Neural progenitor cell (in vitro differentiated cells): ENCODE measurements at regions not wholly inside any gene's neighbourhood (a gene's known extent, or its start where the extent isn't known, plus 50 kb on each side); places are given as distances from the start of the nearest gene placed in this dataset.

Source experiments
- DNase-seq: peaks from one replicate; pipeline ENCODE4 v3.0.0-alpha.2; 2016; ENCODE audit warnings: low spot score
- H2AFZ ChIP-seq: fragments of 200-600 bp; sonication (generic); replicated peaks from 2 replicates; pipeline ENCODE4 v1.6.1; 2016; ENCODE audit warnings: antibody characterized with exemption
- H3F3A ChIP-seq: fragments of 200-600 bp; sonication (generic); 2 replicates; pipeline ENCODE4 v1.6.1; 2016; ENCODE audit warnings: antibody characterized with exemption, low read depth
- H3K27ac ChIP-seq: fragments of 200-600 bp; sonication (generic); 2 replicates; pipeline ENCODE4 v1.5.1; 2016; ENCODE audit warnings: mild to moderate bottlenecking
- H3K27me3 ChIP-seq: fragments of 200-600 bp; sonication (generic); 2 replicates; pipeline ENCODE4 v1.6.1; 2016; ENCODE audit warnings: mild to moderate bottlenecking, moderate library complexity
- H3K36me3 ChIP-seq: fragments of 200-600 bp; sonication (generic); 2 replicates; pipeline ENCODE4 v1.5.1; 2016
- H3K4me1 ChIP-seq: fragments of 200-600 bp; sonication (generic); 2 replicates; pipeline ENCODE4 v1.6.1; 2016; ENCODE audit warnings: mixed run types
- H3K4me2 ChIP-seq: fragments of 200-600 bp; sonication (generic); 2 replicates; pipeline ENCODE4 v1.6.1; 2016
- H3K4me3 ChIP-seq: fragments of 200-600 bp; sonication (generic); 2 replicates; pipeline ENCODE4 v1.5.1; 2016
- H3K79me2 ChIP-seq: fragments of 200-600 bp; sonication (generic); 2 replicates; pipeline ENCODE4 v1.6.1; 2016; ENCODE audit warnings: low read depth
- H3K9ac ChIP-seq: fragments of 200-600 bp; sonication (generic); 2 replicates; pipeline ENCODE4 v1.6.1; 2016
- H3K9me3 ChIP-seq: fragments of 200-600 bp; sonication (generic); 2 replicates; pipeline ENCODE4 v1.5.1; 2016; ENCODE audit warnings: low read depth
- H4K20me1 ChIP-seq: fragments of 200-600 bp; sonication (generic); 2 replicates; pipeline ENCODE4 v1.6.1; 2016; ENCODE audit warnings: low read depth
- H3K27ac Mint-ChIP-seq: 3 replicates; pipeline ENCODE4 v1.8.0; 2021; ENCODE audit warnings: mixed read lengths
- H3K27me3 Mint-ChIP-seq: 2 replicates; pipeline ENCODE4 v1.8.0; 2022; ENCODE audit warnings: low read depth, mild to moderate bottlenecking, inconsistent platforms, moderate library complexity, mixed read lengths; ENCODE audit not compliant: insufficient read depth
- H3K36me3 Mint-ChIP-seq: 3 replicates; pipeline ENCODE4 v1.8.0; 2021; ENCODE audit warnings: mixed read lengths
- H3K4me1 Mint-ChIP-seq: 3 replicates; pipeline ENCODE4 v1.8.0; 2021; ENCODE audit warnings: mixed read lengths
- H3K4me3 Mint-ChIP-seq: 3 replicates; pipeline ENCODE4 v1.8.0; 2021; ENCODE audit warnings: mild to moderate bottlenecking, moderate library complexity, mixed read lengths
- H3K9me3 Mint-ChIP-seq: 3 replicates; pipeline ENCODE4 v1.8.0; 2020; ENCODE audit warnings: mixed read lengths
- EZH2 ChIP-seq: fragments of 200-600 bp; sonication (generic); IDR thresholded peaks from 2 replicates; pipeline ENCODE4 v1.6.1; 2017; ENCODE audit warnings: antibody characterized with exemption, mild to moderate bottlenecking, moderate library complexity
- EZH2phosphoT487 ChIP-seq: fragments of 200-600 bp; sonication (generic); IDR thresholded peaks from 2 replicates; pipeline ENCODE4 v1.6.1; 2017; ENCODE audit warnings: antibody characterized with exemption
- TF ChIP-seq, protein P1 (sequence below): fragments of 200-600 bp; sonication (generic); IDR thresholded peaks from 2 replicates; pipeline ENCODE4 v1.5.1; 2017; ENCODE audit warnings: antibody characterized with exemption, mild to moderate bottlenecking

DNA sequence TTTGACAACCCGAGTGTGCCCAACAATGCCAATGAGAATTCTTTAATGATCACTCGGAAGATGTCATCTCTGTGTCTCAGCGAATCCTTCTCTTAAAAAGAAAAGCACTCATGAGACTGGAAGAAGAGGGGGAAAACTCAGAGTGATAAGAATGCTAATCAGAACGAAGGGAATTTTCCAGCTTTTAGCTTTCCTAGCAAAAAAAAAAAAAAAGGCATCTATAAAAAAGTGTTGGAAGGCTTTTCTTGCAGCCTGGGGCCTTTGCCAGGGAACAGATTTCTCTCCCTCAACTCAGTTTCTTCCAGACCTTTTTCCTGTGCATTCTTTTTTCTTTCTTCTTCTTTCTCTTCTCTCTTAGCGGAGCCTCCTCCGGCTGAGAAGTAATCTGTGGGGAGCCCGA lies 80.5 kb upstream of the NEO1 start:
- Mint-ChIP-seq H3K36me3 (no peaks in the 10 kb centered on the region), H3K4me3 (no peak overlapping the region), H3K27ac (peak overlapping the region; percentile 67), H3K4me1 (peaks cover 19% of the 10 kb centered on the region), H3K27me3 (peaks cover 4% of the 10 kb centered on the region), H3K9me3 (no peaks in the 10 kb centered on the region)
- Histone ChIP-seq H4K20me1 (no peaks in the 10 kb centered on the region), H3K79me2 (no peaks in the 10 kb centered on the region), H3K4me3 (no peak overlapping the region), H3F3A (no peaks in the 10 kb centered on the region), H3K36me3 (no peaks in the 10 kb centered on the region), H3K27ac (no peak overlapping the region), H3K27me3 (no peaks in the 10 kb centered on the region), H2AFZ (peak overlapping the region; percentile 29), H3K4me1 (no peaks in the 10 kb centered on the region), H3K9me3 (no peaks in the 10 kb centered on the region), H3K9ac (no peak overlapping the region), H3K4me2 (no peak overlapping the region)
- TF ChIP-seq EZH2 (no peak), EZH2phosphoT487 (no peak)
- TF ChIP-seq, protein P1, sequence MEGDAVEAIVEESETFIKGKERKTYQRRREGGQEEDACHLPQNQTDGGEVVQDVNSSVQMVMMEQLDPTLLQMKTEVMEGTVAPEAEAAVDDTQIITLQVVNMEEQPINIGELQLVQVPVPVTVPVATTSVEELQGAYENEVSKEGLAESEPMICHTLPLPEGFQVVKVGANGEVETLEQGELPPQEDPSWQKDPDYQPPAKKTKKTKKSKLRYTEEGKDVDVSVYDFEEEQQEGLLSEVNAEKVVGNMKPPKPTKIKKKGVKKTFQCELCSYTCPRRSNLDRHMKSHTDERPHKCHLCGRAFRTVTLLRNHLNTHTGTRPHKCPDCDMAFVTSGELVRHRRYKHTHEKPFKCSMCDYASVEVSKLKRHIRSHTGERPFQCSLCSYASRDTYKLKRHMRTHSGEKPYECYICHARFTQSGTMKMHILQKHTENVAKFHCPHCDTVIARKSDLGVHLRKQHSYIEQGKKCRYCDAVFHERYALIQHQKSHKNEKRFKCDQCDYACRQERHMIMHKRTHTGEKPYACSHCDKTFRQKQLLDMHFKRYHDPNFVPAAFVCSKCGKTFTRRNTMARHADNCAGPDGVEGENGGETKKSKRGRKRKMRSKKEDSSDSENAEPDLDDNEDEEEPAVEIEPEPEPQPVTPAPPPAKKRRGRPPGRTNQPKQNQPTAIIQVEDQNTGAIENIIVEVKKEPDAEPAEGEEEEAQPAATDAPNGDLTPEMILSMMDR = no peak
- no peak for DNase-seq

DNA sequence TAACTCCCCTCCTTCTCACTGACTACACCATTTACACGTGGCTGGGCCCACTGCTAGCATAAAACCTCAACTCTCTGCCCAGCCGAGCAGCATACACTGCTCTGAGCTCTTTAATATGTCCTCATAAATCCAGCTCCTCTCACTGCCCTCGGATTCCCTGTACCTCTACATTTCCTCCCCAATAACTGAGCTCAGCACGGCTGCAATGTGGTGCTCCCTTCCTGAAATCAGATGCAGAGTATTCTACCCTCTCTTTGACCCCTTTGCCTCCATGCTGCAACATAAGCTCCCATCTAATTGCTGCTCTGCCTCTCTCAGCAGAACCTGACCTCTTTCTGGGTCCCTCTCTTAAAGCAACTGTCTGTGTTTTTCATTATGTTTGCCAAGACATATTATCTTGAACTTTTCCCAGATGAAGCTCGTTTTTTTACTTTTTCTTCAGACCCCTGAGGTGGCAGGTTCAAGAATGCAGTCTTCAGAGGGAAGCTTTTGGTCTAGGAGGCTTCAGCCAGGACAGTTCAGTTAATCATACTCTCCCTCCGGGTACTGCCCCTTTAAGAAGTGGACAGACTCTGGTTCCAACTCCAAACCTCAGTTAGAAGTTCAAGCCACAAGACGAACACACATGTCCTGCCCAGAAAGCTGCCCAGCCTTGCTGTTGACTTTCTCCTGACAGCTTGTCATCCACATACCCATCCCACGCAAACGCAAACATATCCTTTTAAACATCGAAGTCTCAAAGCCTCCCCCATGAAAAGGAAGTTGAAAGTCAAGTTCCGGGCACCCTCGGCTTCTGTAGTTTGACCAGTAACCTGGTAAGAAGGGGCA lies 81.1 kb upstream of the NEO1 start:
- H3F3A ChIP-seq = no peaks in the 10 kb centered on the region
- no peak overlapping the region for H2AFZ ChIP-seq
- Mint-ChIP-seq H3K4me3 (no peak overlapping the region), H3K4me1 (peaks cover 19% of the 10 kb centered on the region), H3K36me3 (no peaks in the 10 kb centered on the region), H3K9me3 (no peaks in the 10 kb centered on the region), H3K27me3 (peaks cover 4% of the 10 kb centered on the region), H3K27ac (peak overlapping the region; percentile 67)
- DNase-seq = no peak
- H3K79me2 ChIP-seq = no peaks in the 10 kb centered on the region
- H3K4me2 ChIP-seq = no peak overlapping the region
- H3K9ac ChIP-seq = no peak overlapping the region
- H3K27me3 ChIP-seq = no peaks in the 10 kb centered on the region
- no peaks in the 10 kb centered on the region for H4K20me1 ChIP-seq
- no peak for TF ChIP-seq EZH2
- no peak for TF ChIP-seq EZH2phosphoT487
- TF ChIP-seq, protein P1 = no peak
- H3K27ac ChIP-seq = no peak overlapping the region
- H3K9me3 ChIP-seq = no peaks in the 10 kb centered on the region
- H3K36me3 ChIP-seq = no peaks in the 10 kb centered on the region
- no peak overlapping the region for H3K4me3 ChIP-seq
- no peaks in the 10 kb centered on the region for H3K4me1 ChIP-seq

DNA sequence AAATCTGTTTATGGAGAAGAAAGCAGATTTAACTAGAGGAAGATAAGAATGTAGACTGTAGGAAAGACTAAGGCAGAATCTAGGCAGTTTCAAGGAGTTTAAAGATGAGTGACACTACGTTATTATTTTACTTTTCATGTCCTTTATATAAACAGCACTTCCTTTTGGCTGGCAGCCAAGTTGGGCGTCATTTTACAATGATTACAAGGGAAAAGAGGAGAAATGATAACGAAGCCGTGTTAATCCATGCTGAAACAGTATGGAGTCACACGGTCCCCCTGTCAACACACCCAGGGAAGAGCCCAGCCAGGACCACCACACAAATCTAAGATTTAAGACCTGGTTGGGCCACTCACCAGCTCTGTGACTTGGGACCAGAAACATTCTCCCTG lies 83.7 kb upstream of the NEO1 start:
- no peak overlapping the region for H3K4me3 ChIP-seq
- no peak overlapping the region for H3K27ac Mint-ChIP-seq
- no peaks in the 10 kb centered on the region for H3K79me2 ChIP-seq
- H3K9ac ChIP-seq = no peak overlapping the region
- H3F3A ChIP-seq = no peaks in the 10 kb centered on the region
- peaks cover 4% of the 10 kb centered on the region for H3K27me3 Mint-ChIP-seq
- no peak overlapping the region for H3K27ac ChIP-seq
- TF ChIP-seq, protein P1 = no peak
- no peak for TF ChIP-seq EZH2phosphoT487
- no peak for TF ChIP-seq EZH2
- DNase-seq = no peak
- H3K27me3 ChIP-seq = no peaks in the 10 kb centered on the region
- H3K36me3 Mint-ChIP-seq = no peaks in the 10 kb centered on the region
- no peaks in the 10 kb centered on the region for H3K36me3 ChIP-seq
- H4K20me1 ChIP-seq = no peaks in the 10 kb centered on the region
- H3K9me3 ChIP-seq = no peaks in the 10 kb centered on the region
- no peaks in the 10 kb centered on the region for H3K4me1 ChIP-seq
- H2AFZ ChIP-seq = no peak overlapping the region
- peaks cover 19% of the 10 kb centered on the region for H3K4me1 Mint-ChIP-seq
- peaks cover 7% of the 10 kb centered on the region for H3K9me3 Mint-ChIP-seq
- H3K4me3 Mint-ChIP-seq = no peak overlapping the region
- H3K4me2 ChIP-seq = no peak overlapping the region
